ENCODE measurements at regions not wholly inside any gene's neighbourhood (a gene's known extent, or its start where the extent isn't known, plus 50 kb on each side); places are given as distances from the start of the nearest gene placed in this dataset.
A peak's percentile ranks its signal among the peaks of the same experiment; 100 is the strongest.

DNA sequence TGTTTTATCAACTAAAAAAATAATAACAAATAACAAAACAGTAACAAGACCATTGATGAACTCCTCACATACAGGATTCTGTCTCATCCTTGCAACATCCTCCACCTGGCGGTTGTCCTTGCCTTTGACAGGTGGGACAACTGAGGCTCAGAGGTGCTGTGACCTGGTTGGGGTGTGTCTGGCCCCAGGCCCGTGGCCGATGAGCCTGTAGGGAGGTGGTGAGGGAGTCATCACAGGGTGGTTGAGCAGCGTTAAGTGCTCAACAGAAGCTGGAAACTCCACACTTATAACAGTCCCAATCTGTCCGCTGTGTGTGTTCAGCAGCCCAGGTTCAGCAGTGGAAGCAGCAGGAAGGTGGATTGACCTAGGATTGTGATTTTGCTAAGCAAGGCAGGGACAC is 131.6 kb upstream of the RAB12 start:
- Mint-ChIP-seq H3K4me3 (no peak overlapping the region), H3K27ac (ENCODE audit: unreplicated experiment) (no peak overlapping the region), H3K4me1 (peaks cover 3% of the 10 kb centered on the region), H3K9me3 (no peaks in the 10 kb centered on the region), H3K27me3 (ENCODE audit: low read depth) (peaks cover 12% of the 10 kb centered on the region), H3K36me3 (ENCODE audit: low read depth) (no peaks in the 10 kb centered on the region)
- TF ChIP-seq, protein P1, sequence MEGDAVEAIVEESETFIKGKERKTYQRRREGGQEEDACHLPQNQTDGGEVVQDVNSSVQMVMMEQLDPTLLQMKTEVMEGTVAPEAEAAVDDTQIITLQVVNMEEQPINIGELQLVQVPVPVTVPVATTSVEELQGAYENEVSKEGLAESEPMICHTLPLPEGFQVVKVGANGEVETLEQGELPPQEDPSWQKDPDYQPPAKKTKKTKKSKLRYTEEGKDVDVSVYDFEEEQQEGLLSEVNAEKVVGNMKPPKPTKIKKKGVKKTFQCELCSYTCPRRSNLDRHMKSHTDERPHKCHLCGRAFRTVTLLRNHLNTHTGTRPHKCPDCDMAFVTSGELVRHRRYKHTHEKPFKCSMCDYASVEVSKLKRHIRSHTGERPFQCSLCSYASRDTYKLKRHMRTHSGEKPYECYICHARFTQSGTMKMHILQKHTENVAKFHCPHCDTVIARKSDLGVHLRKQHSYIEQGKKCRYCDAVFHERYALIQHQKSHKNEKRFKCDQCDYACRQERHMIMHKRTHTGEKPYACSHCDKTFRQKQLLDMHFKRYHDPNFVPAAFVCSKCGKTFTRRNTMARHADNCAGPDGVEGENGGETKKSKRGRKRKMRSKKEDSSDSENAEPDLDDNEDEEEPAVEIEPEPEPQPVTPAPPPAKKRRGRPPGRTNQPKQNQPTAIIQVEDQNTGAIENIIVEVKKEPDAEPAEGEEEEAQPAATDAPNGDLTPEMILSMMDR (conservative IDR thresholded peaks at IDR 0.05), result no peak
- DNase-seq (ENCODE audit: low read depth, low spot score), result no peak

DNA sequence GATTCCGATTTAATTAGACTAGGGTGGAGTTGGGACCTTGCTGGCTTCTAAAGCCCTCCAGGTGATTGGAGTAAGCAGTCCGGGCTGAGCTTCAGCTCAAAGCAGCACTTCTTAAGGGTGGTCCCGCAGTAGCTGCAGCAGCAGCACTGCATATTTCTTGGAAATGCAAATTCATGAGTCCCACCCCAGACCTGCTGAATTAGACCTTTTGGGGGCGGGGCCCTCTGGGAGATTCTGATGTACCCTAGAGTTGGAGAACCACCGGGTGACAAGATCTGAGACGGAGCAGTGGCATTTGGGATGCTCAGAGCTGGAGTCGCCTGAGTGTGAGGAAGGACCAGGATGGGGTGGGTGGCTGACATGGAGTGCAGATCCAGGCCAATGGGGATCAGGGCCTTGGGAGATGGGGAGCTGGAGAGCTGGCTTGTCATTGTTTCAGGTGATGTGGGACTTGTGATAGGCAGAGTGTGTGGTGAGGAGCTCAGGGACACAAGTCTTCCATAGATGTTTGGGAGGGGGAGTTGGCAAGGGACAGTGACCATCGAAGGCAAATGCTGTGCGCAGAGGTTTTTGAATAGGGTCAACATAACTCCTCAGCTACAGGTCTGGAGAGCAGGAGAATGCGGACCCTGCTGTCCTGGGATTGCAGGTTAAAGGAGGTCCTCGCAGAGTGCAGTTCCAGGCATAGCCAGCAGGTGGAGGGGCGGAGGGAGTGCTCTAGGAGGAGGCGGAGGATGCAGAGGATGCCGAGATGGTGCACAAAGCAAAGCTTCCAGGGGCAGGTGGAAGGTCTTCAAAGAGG is 130.9 kb upstream of the RAB12 start:
- Mint-ChIP-seq H3K9me3 (no peaks in the 10 kb centered on the region), H3K4me1 (peaks cover 3% of the 10 kb centered on the region), H3K27me3 (ENCODE audit: low read depth) (peaks cover 12% of the 10 kb centered on the region), H3K36me3 (ENCODE audit: low read depth) (no peaks in the 10 kb centered on the region), H3K4me3 (no peak overlapping the region), H3K27ac (ENCODE audit: unreplicated experiment) (no peak overlapping the region)
- DNase-seq (ENCODE audit: low read depth, low spot score), result peak; percentile 84
- TF ChIP-seq, protein P1 (conservative IDR thresholded peaks at IDR 0.05), result peak; percentile 74

DNA sequence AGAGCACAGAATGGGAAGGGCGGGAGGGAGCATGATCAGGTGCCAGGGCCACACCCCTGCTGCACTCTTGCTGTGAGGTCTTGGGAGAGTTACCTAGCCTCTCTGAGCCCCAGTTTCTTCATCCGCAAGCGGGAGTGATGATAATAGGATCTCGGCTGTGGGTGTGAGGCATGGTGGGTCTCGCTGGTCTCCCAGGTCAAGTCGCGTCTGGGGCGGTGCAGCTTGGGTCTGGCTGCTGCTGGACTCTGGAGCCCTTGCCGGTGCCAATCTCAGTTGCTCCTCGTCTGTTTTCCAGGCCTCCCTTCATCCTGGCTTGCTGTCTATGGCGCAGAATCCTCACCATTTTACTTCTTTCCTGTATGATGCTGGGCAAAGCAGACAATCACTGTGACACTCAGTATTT is 130.3 kb upstream of the RAB12 start:
- H3K27me3 Mint-ChIP-seq (ENCODE audit: low read depth), result peaks cover 12% of the 10 kb centered on the region
- H3K4me3 Mint-ChIP-seq, result no peak overlapping the region
- H3K4me1 Mint-ChIP-seq, result peaks cover 3% of the 10 kb centered on the region
- no peak overlapping the region for H3K27ac Mint-ChIP-seq (ENCODE audit: unreplicated experiment)
- TF ChIP-seq, protein P1 (conservative IDR thresholded peaks at IDR 0.05), result peak; percentile 7
- DNase-seq (ENCODE audit: low read depth, low spot score), result no peak
- no peaks in the 10 kb centered on the region for H3K9me3 Mint-ChIP-seq
- no peaks in the 10 kb centered on the region for H3K36me3 Mint-ChIP-seq (ENCODE audit: low read depth)

DNA sequence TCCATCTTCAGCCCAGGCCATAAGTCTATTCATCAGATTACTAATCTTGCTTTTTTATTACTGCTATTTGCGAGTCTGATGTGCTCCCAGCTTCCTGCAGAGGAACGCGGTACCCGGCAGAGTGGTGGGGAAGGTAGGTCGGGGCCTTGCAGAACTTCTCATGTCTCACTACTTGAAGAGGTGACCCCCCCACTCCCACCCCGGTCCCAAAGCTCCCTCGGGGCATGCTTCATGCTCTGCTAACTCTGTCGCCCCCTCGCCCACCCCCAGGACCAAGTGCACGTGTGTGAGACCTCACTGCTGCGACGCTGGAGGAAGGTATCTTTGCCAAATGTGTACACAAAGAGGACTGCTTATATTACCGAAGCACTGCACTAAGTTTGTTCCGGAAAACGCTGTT is 129.4 kb upstream of the RAB12 start:
- Mint-ChIP-seq H3K36me3 (ENCODE audit: low read depth) (no peaks in the 10 kb centered on the region), H3K27me3 (ENCODE audit: low read depth) (peaks cover 12% of the 10 kb centered on the region), H3K27ac (ENCODE audit: unreplicated experiment) (peak overlapping the region; percentile 53), H3K4me3 (no peak overlapping the region), H3K9me3 (no peaks in the 10 kb centered on the region), H3K4me1 (peaks cover 3% of the 10 kb centered on the region)
- no peak for DNase-seq (ENCODE audit: low read depth, low spot score)
- TF ChIP-seq, protein P1 (conservative IDR thresholded peaks at IDR 0.05), result no peak

DNA sequence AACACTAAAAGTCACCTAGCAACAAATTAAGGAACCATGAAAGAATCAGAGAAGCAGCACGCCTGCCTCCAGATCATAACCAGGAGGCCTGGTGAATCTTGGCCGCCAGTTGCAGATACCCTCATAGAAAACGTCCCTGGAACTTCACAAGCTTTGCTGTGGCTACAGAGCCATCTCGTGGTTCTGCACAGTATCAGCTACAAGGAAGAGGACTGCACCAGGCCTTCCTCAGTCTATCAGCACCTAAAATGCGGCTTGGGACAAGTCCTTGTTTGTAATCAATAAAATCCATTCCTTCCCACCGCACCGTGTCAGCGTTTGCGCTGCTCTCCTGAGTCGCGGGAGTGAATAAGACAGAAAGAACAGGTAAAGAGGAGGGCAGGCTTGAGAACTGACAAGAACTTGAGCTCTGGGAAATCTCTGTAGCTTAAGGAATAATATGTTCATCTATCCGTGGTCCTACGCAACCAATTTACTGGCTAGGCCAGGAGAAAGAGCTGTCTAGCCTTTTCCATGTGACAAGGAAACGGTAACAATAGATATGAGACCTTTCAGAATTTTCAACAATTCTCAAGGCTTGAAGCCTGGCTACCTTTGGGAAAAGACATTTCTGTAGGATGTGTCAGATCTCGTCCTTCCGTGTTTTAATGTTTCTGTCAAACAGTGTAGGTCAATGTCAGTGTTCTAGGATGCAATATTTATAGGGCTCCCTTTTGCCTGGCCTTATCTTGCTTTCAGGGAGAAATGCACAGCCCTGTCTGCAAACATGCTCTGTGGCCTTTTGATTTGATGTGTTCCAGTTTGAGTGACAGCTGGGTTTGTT is 128.5 kb upstream of the RAB12 start:
- Mint-ChIP-seq H3K4me1 (peaks cover 3% of the 10 kb centered on the region), H3K27ac (ENCODE audit: unreplicated experiment) (no peak overlapping the region), H3K36me3 (ENCODE audit: low read depth) (no peaks in the 10 kb centered on the region), H3K27me3 (ENCODE audit: low read depth) (peaks cover 8% of the 10 kb centered on the region), H3K9me3 (no peaks in the 10 kb centered on the region), H3K4me3 (no peak overlapping the region)
- TF ChIP-seq, protein P1 (conservative IDR thresholded peaks at IDR 0.05), result peak; percentile 72
- DNase-seq (ENCODE audit: low read depth, low spot score), result peak; percentile 30
